K562 (cell line): ENCODE measurements at regions not wholly inside any gene's neighbourhood (a gene's known extent, or its start where the extent isn't known, plus 50 kb on each side); places are given as distances from the start of the nearest gene placed in this dataset.

Experiments
- ATAC-seq: fragments of 200-7000 bp; cut with Tn5 transposase; 3 replicates; pipeline ENCODE4 v1.9.1; 2020; ENCODE audit warnings: moderate library complexity
- BruUV-seq: library from RNA; stranded (reverse); fragments of 400-500 nt; replicated peaks from 2 replicates; lab custom pipeline; 2021; lab: Mats Ljungman, UMichigan
- CTCF ChIA-PET: fragments of 300-600 bp; formaldehyde crosslinking; extraction: SDS; loops from one replicate; lab custom pipeline; 2021; ENCODE audit warnings: low intra/inter-chr PET ratio; lab: Yijun Ruan, JAX
- POLR2A ChIA-PET: fragments of 300-600, 350-650 bp; sonication (Branson Sonifier 250); formaldehyde crosslinking; extraction: SDS; loops from one replicate; lab custom pipeline; 2021; ENCODE audit warnings: antibody characterized with exemption, inconsistent platforms; lab: Yijun Ruan, JAX
- DNase-seq, 4 experiments: peaks; one replicate each; pipeline versions ENCODE4 v3.0.0 to v3.0.0-alpha.2; 2011 to 2018; ENCODE audit warnings: low spot score in 3 of 4, mixed read lengths in 3 of 4; ENCODE audit errors: extremely low read depth in 1 of 4
- FAIRE-seq: peaks from 2 replicates; lab custom pipeline; 2011; peaks lifted over from hg19 to GRCh38; lab: Jason Lieb, UNC
- H2AFZ ChIP-seq: 2 replicates; pipeline ENCODE4 v1.6.0; 2011; ENCODE audit warnings: low read depth, low read length, control low read depth, inconsistent platforms
- H3K27ac ChIP-seq: fragments of 200-600 bp; 3 replicates; pipeline ENCODE4 v1.8.0; 2011; ENCODE audit warnings: low read depth, mild to moderate bottlenecking, control low read depth, inconsistent platforms, low read length, moderate library complexity, mixed read lengths; ENCODE audit errors: extremely low read depth
- H3K27me3 ChIP-seq, 2 experiments: fragments of 300-600 bp in 1 of 2; 2 replicates in 1 of 2; 3 replicates in 1 of 2; pipeline versions ENCODE4 v1.6.0 to v1.8.0; 2011; ENCODE audit warnings: inconsistent platforms in 2 of 2, low read length in 2 of 2, mild to moderate bottlenecking in 1 of 2, mixed read lengths in 1 of 2, moderate library complexity in 1 of 2; ENCODE audit not compliant: control insufficient read depth in 2 of 2, insufficient read depth in 2 of 2
- H3K36me3 ChIP-seq: fragments of 300-600 bp; 3 replicates; pipeline ENCODE4 v1.8.0; 2011; ENCODE audit warnings: mild to moderate bottlenecking, low read length, inconsistent platforms; ENCODE audit not compliant: control insufficient read depth, insufficient read depth
- H3K4me1 ChIP-seq, 2 experiments: fragments of 200-600 bp in 1 of 2; replicated peaks in 1 of 2; 2 replicates in 1 of 2; 3 replicates in 1 of 2; pipeline versions ENCODE4 v1.5.1 to v1.8.0; 2011; ENCODE audit warnings: inconsistent platforms in 2 of 2, low read length in 2 of 2, mild to moderate bottlenecking in 1 of 2, mixed read lengths in 1 of 2, moderate library complexity in 1 of 2; ENCODE audit not compliant: control insufficient read depth in 2 of 2, insufficient read depth in 2 of 2
- H3K4me2 ChIP-seq: 2 replicates; pipeline ENCODE4 v1.6.1; 2011; ENCODE audit warnings: low read length, control low read depth, inconsistent platforms, mixed read lengths; ENCODE audit not compliant: insufficient read depth
- H3K4me3 ChIP-seq: fragments of 200-600 bp; sonication (generic), shearing (Covaris generic); 2 replicates; pipeline ENCODE4 v1.5.1; 2016; ENCODE audit warnings: control low read depth, inconsistent platforms
- H3K79me2 ChIP-seq: fragments of 200-600 bp; 3 replicates; pipeline ENCODE4 v1.8.0; 2011; ENCODE audit warnings: low read length, inconsistent platforms; ENCODE audit not compliant: control insufficient read depth, insufficient read depth
- H3K9ac ChIP-seq, 2 experiments: 2 replicates each; pipeline versions ENCODE4 v1.6.0 to v1.6.1; 2011; ENCODE audit warnings: low read depth in 2 of 2, low read length in 2 of 2, control low read depth in 1 of 2, inconsistent platforms in 1 of 2, mild to moderate bottlenecking in 1 of 2, mixed read lengths in 1 of 2; ENCODE audit not compliant: insufficient read depth in 1 of 2
- H3K9me1 ChIP-seq: one replicate; pipeline ENCODE4 v1.6.0; 2011; ENCODE audit warnings: inconsistent platforms, mild to moderate bottlenecking, low read length, moderate library complexity; ENCODE audit not compliant: control insufficient read depth, insufficient read depth
- H3K9me3 ChIP-seq: replicated peaks from 2 replicates; pipeline ENCODE4 v1.5.1; 2011; ENCODE audit warnings: low read depth, low read length, inconsistent platforms; ENCODE audit not compliant: control insufficient read depth, insufficient read depth
- H4K20me1 ChIP-seq: replicated peaks from 2 replicates; pipeline ENCODE4 v1.6.1; 2011; ENCODE audit warnings: low read length, inconsistent platforms, mixed read lengths; ENCODE audit not compliant: control insufficient read depth, insufficient read depth
- BRD4 ChIP-seq: fragments of 200-600 bp; sonication (generic); IDR thresholded peaks from 2 replicates; pipeline ENCODE4 v1.6.1; 2017; ENCODE audit warnings: inconsistent platforms
- SRF ChIP-seq, 2 experiments: fragments of 250-450, 450-650 bp in 1 of 2; sonication (Bioruptor Pico) in 1 of 2; sonication (generic) in 1 of 2; formaldehyde crosslinking; IDR thresholded peaks; 2 replicates each; pipeline versions ENCODE4 v1.5.0 to v1.5.1; 2020 to 2022; ENCODE audit warnings: mild to moderate bottlenecking in 1 of 2, missing genetic modification reagents in 1 of 2
- ZBTB7A ChIP-seq: IDR thresholded peaks from 2 replicates; pipeline ENCODE4 v1.6.1; 2011; ENCODE audit warnings: low read depth, mild to moderate bottlenecking, low read length, moderate library complexity, borderline replicate concordance; ENCODE audit not compliant: control insufficient read depth
- ZNF57 ChIP-seq: fragments of 450-650 bp; formaldehyde crosslinking; IDR thresholded peaks from 2 replicates; pipeline ENCODE4 v1.4.0; 2020; ENCODE audit warnings: mild to moderate bottlenecking, moderate library complexity
- WGBS: fragments of 100-300 bp; shearing (Covaris generic); methylation state at CpG from one replicate; pipeline ENCODE4 v1.1.6; 2016; ENCODE audit warnings: low coverage, mixed read lengths; ENCODE audit not compliant: insufficient coverage; ENCODE audit errors: missing lambda C conversion rate; 5-methylcytosine and 5-hydroxymethylcytosine counted together
- in situ Hi-C: fragments of 300-500 bp; cut with MboI; formaldehyde crosslinking; loops from 4 replicates; pipeline ENCODE4 v1.15.0; 2018; ENCODE audit warnings: inconsistent platforms, mixed read lengths
- intact Hi-C: fragments of 100-400 bp; cut with micrococcal nuclease; formaldehyde crosslinking; loops from 2 replicates; pipeline ENCODE4 v1.14.2; 2022
- TF ChIP-seq, protein P1 (sequence below): fragments of 450-650 bp; IDR thresholded peaks from 2 replicates; pipeline ENCODE4 v1.6.1; 2017; ENCODE audit warnings: antibody characterized with exemption, mild to moderate bottlenecking

DNA sequence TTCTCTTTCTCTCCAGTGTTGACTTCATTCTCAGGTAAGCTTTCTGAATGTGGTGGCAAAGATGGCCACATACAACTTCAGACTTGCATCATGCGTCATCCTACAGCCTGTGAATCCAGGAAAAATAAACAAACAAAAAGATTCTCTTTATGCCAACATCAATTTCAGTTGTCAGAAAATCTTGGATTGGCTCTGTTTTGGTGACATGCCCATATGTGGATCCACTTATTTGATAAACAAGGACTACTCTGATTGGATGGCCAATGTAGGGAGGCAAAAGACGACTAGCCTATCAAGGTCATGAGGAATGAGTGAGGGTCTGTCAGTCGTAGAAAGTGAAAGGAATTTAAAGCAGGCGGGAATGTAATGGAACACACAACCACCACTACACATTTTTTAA, 866.6 kb downstream of the USP25 start:
- no TSS peak for BruUV-seq
- intact Hi-C loops = no loop called here
- Histone ChIP-seq H3K9ac (no peak overlapping the region), H3K4me3 (no peak overlapping the region), H3K36me3 (no peaks in the 10 kb centered on the region), H2AFZ (no peak overlapping the region), H3K27ac (no peak overlapping the region), H4K20me1 (no peaks in the 10 kb centered on the region), H3K4me2 (no peak overlapping the region), H3K79me2 (no peaks in the 10 kb centered on the region), H3K9me3 (no peaks in the 10 kb centered on the region), H3K9me1 (no peaks in the 10 kb centered on the region), H3K4me1 (no peaks in the 10 kb centered on the region), H3K27me3 (no peaks in the 10 kb centered on the region)
- DNase-seq (no peak), ATAC-seq (no peak), FAIRE-seq (no peak)
- in situ Hi-C loops = no loop called here
- TF ChIP-seq BRD4 (no peak), ZBTB7A (no peak), SRF (CRISPR knock-in tag; IDR thresholded peaks at IDR 0.05) (no peak), ZNF57 (CRISPR knock-in tag) (no peak)
- TF ChIP-seq, protein P1, sequence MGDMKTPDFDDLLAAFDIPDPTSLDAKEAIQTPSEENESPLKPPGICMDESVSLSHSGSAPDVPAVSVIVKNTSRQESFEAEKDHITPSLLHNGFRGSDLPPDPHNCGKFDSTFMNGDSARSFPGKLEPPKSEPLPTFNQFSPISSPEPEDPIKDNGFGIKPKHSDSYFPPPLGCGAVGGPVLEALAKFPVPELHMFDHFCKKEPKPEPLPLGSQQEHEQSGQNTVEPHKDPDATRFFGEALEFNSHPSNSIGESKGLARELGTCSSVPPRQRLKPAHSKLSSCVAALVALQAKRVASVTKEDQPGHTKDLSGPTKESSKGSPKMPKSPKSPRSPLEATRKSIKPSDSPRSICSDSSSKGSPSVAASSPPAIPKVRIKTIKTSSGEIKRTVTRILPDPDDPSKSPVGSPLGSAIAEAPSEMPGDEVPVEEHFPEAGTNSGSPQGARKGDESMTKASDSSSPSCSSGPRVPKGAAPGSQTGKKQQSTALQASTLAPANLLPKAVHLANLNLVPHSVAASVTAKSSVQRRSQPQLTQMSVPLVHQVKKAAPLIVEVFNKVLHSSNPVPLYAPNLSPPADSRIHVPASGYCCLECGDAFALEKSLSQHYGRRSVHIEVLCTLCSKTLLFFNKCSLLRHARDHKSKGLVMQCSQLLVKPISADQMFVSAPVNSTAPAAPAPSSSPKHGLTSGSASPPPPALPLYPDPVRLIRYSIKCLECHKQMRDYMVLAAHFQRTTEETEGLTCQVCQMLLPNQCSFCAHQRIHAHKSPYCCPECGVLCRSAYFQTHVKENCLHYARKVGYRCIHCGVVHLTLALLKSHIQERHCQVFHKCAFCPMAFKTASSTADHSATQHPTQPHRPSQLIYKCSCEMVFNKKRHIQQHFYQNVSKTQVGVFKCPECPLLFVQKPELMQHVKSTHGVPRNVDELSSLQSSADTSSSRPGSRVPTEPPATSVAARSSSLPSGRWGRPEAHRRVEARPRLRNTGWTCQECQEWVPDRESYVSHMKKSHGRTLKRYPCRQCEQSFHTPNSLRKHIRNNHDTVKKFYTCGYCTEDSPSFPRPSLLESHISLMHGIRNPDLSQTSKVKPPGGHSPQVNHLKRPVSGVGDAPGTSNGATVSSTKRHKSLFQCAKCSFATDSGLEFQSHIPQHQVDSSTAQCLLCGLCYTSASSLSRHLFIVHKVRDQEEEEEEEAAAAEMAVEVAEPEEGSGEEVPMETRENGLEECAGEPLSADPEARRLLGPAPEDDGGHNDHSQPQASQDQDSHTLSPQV = no peak
- WGBS = 5% methylated on average over 4 of the region's 4 CpGs
- CTCF ChIA-PET = no interaction called here
- POLR2A ChIA-PET = interaction anchor here (0.8 kb wide), 1 partner anchor 985 kb away, joined by 4 read pairs; no protein-coding TSS in a partner anchor
